Chondrocyte (in vitro differentiated cells): ENCODE measurements at regions not wholly inside any gene's neighbourhood (a gene's known extent, or its start where the extent isn't known, plus 50 kb on each side); places are given as distances from the start of the nearest gene placed in this dataset.
A peak's percentile ranks its signal among the peaks of the same experiment; 100 is the strongest.

ENCODE experiments used
- DNase-seq: peaks from one replicate; pipeline ENCODE4 v3.0.0; 2021; ENCODE audit warnings: mixed read lengths, low spot score
- H3K27ac Mint-ChIP-seq: one replicate; pipeline ENCODE4 v1.8.0; 2021; ENCODE audit warnings: mild to moderate bottlenecking, moderate library complexity, mixed read lengths; ENCODE audit not compliant: unreplicated experiment
- H3K27me3 Mint-ChIP-seq: 2 replicates; pipeline ENCODE4 v1.8.0; 2021; ENCODE audit warnings: low read depth, mixed read lengths
- H3K36me3 Mint-ChIP-seq: 2 replicates; pipeline ENCODE4 v1.8.0; 2021; ENCODE audit warnings: low read depth, mixed read lengths
- H3K4me1 Mint-ChIP-seq: 2 replicates; pipeline ENCODE4 v1.8.0; 2021; ENCODE audit warnings: low read depth, mild to moderate bottlenecking, mixed read lengths
- H3K4me3 Mint-ChIP-seq: one replicate; pipeline ENCODE4 v1.8.0; 2021; ENCODE audit warnings: mild to moderate bottlenecking, moderate library complexity, mixed read lengths; ENCODE audit not compliant: unreplicated experiment
- H3K9me3 Mint-ChIP-seq: 2 replicates; pipeline ENCODE4 v1.8.0; 2021; ENCODE audit warnings: low read depth, mixed read lengths
- TF ChIP-seq, protein P1 (sequence below): fragments of 200-600 bp; sonication (generic); IDR thresholded peaks from 2 replicates; pipeline ENCODE4 v1.5.0; 2021; ENCODE audit warnings: antibody characterized with exemption, mild to moderate bottlenecking, moderate library complexity

DNA sequence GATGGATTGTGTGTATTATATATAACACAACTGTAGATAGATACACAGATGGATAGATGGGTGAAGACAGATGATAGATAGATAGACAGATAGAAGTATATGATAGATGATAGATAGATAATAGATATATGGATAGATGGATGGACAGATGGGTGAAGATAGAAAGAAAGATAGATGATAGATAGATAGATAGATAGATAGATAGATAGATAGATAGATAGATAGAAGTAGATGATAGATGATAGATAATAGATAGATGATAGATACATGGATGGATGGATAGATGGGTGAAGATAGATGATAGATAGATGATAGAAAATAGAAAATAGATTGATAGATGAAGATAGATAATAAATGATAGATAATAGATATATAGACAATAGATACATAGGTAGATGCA lies 83.3 kb downstream of the FOXF2 start:
- Mint-ChIP-seq H3K4me3 (no peak overlapping the region), H3K9me3 (peaks cover 2% of the 10 kb centered on the region), H3K36me3 (no peaks in the 10 kb centered on the region), H3K27ac (no peak overlapping the region), H3K4me1 (peaks cover 32% of the 10 kb centered on the region), H3K27me3 (no peaks in the 10 kb centered on the region)
- TF ChIP-seq, protein P1, sequence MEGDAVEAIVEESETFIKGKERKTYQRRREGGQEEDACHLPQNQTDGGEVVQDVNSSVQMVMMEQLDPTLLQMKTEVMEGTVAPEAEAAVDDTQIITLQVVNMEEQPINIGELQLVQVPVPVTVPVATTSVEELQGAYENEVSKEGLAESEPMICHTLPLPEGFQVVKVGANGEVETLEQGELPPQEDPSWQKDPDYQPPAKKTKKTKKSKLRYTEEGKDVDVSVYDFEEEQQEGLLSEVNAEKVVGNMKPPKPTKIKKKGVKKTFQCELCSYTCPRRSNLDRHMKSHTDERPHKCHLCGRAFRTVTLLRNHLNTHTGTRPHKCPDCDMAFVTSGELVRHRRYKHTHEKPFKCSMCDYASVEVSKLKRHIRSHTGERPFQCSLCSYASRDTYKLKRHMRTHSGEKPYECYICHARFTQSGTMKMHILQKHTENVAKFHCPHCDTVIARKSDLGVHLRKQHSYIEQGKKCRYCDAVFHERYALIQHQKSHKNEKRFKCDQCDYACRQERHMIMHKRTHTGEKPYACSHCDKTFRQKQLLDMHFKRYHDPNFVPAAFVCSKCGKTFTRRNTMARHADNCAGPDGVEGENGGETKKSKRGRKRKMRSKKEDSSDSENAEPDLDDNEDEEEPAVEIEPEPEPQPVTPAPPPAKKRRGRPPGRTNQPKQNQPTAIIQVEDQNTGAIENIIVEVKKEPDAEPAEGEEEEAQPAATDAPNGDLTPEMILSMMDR: no peak
- no peak for DNase-seq

DNA sequence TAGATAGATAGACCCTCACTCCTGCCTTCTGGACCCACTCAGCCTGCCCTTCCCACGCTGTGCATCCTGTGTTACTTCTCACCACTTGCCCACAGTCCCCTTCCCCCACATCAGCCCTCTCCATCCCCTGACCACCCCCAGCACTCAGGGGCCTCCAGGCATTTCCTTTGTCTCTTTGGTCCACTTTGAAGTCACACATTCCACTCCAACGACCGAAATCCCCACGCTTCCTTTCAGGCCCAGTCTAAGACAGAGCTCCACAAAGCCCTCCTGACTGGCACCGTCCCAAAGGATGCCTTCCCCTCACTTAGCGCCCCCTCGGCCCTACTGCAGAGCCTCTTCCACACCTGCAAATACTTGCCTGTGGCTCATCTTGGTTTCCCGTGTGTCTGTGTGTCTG lies 83.8 kb downstream of the FOXF2 start:
- H3K36me3 Mint-ChIP-seq: no peaks in the 10 kb centered on the region
- DNase-seq: no peak
- TF ChIP-seq, protein P1: no peak
- H3K27me3 Mint-ChIP-seq: no peaks in the 10 kb centered on the region
- peak overlapping the region; percentile 41 for H3K27ac Mint-ChIP-seq
- peaks cover 3% of the 10 kb centered on the region for H3K9me3 Mint-ChIP-seq
- H3K4me1 Mint-ChIP-seq: peaks cover 35% of the 10 kb centered on the region
- H3K4me3 Mint-ChIP-seq: no peak overlapping the region

DNA sequence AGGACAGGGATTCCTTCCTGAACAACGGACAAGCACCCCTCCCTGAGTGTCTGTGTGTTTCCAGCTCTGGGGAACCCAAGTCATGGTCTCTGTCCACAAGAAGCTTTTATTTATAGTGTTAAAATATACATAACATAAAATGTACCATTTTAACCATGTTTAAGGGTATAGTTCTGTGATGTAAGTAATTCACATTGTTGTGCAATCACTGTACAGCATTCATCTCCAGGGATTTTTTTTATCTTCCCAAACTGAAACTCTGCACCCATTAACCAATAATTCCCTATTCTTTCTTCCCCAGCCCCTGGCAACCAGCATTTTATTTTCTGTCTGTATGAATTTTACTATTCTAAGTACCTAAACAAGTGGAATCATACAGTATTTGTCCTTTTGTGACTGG lies 84.2 kb downstream of the FOXF2 start:
- TF ChIP-seq, protein P1: no peak
- Mint-ChIP-seq H3K9me3 (peaks cover 6% of the 10 kb centered on the region), H3K36me3 (no peaks in the 10 kb centered on the region), H3K27ac (peak overlapping the region; percentile 41), H3K4me3 (no peak overlapping the region), H3K4me1 (peaks cover 39% of the 10 kb centered on the region), H3K27me3 (no peaks in the 10 kb centered on the region)
- no peak for DNase-seq

DNA sequence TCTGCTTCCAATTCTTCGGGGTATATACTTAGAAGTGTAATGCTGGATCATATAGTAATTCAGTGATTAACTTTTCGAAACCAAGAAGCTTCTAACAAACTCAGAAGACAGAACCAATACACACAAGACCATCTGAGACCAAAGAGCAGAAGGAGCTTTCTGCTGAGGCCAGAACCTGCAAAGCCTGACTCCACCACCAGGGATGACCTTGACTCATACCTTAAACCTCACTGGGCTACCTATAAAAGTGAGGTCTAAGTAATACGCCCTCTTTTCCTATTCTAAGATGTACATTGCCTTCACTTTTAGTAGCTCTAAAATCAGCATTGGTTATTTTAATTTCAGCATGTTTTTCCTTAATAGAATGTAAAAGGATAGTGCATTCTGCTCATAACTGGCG lies 84.8 kb downstream of the FOXF2 start:
- no peak overlapping the region for H3K27ac Mint-ChIP-seq
- TF ChIP-seq, protein P1: no peak
- peaks cover 6% of the 10 kb centered on the region for H3K9me3 Mint-ChIP-seq
- no peaks in the 10 kb centered on the region for H3K27me3 Mint-ChIP-seq
- no peak for DNase-seq
- H3K4me3 Mint-ChIP-seq: no peak overlapping the region
- no peaks in the 10 kb centered on the region for H3K36me3 Mint-ChIP-seq
- peaks cover 45% of the 10 kb centered on the region for H3K4me1 Mint-ChIP-seq

DNA sequence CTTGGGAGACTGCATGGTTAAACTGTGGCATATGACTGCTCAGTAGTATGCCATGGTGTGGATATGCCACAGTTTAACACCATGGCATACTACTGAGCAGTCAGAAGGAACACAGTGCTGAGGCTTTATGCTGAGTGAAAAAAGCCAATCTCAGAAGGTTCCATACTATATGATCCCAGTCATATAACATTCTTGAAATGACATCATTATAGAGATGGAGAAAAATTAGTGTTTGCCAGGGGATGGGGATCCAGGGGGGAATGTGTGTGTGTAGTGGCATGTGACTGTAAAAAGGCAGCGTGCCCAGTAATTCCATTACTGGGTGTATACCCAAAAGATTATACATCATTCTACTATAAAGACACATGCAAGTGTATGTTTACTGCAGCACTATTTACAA lies 85.8 kb downstream of the FOXF2 start:
- TF ChIP-seq, protein P1: no peak
- no peak for DNase-seq
- Mint-ChIP-seq H3K36me3 (no peaks in the 10 kb centered on the region), H3K4me1 (peaks cover 53% of the 10 kb centered on the region), H3K4me3 (no peak overlapping the region), H3K27me3 (no peaks in the 10 kb centered on the region), H3K27ac (no peak overlapping the region), H3K9me3 (peaks cover 6% of the 10 kb centered on the region)
